ENCODE measurements at regions not wholly inside any gene's neighbourhood (a gene's known extent, or its start where the extent isn't known, plus 50 kb on each side); places are given as distances from the start of the nearest gene placed in this dataset.
"Not testable (repeated sequence)": the region's sequence is repeated elsewhere in the genome, so short reads cannot be mapped to it uniquely, and the experiment has no call there.

DNA sequence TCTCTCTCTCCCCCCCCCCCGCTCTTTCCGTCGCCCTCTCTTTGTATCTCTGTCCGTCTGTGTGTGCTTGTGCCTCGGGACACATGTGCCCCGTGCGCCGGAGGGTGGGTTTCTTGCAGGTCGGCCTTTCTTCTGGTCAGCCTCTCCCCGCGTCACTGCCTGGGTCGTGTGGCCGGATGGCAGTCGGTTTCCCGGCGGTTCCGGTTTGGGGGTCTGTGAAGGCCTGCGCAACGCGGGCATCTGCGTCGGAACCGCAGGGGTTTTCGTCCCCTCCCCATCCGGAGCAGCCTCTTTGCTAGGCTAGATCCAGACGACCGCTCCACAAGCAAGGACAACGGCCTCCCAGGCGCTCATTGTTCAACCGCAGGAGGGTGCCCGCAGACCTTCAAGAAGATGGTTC is 1398.6 kb upstream of the PCDH10 start:
- FAIRE-seq, result not testable (repeated sequence)

DNA sequence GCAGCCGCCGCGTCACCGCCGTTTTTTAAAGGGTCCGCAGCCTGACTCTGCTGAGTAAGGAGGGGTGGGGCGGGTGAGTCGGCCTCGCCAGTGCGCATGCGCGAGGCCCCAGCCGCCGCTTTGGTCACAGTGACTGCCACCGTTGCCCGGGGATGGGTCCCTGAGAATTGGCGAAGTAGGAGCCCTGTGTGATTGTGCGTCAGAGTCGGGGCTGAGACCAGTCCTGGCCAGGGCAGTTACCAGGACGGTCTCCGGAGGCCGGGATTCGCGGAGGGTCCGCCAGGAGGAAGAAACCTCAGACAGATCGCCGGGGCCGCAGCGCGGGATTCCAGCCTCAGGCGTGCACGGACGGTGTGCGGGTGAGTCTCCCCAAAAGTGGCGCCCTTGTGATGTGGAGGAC is 1386.9 kb upstream of the PCDH10 start:
- DNase-seq (ENCODE audit: insufficient read length, low spot score); FAIRE-seq: not testable (repeated sequence)

More for the DNA sequence above, 1398.6 kb upstream of the PCDH10 start:
- DNase-seq (ENCODE audit: insufficient read length, low spot score), result not testable (repeated sequence)

DNA sequence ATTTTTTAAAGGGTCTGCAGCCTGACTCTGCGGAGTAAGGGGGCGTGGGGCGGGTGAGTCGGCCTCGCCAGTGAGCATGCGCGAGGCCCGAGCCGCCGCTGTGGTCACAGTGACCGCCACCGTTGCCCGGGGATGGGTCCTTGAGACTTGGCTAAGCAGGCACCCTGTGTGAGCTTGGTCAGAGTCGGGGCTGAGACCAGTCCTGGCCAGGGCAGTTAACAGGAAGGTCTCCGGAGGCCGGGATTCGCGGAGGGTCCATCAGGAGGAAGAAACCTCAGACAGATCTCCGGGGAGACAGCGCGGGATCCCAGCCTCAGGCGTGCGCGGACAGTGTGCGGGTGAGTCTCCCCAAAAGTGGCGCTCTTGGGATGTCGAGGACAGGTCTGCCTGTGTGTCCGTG is 1384.4 kb upstream of the PCDH10 start:
- FAIRE-seq (no peak), DNase-seq (ENCODE audit: insufficient read length, low spot score) (no peak)
- no peak for TF ChIP-seq SPI1 (IDR thresholded peaks at IDR 0.05; ENCODE audit: low read depth, low read length)
- no peak for TF ChIP-seq POLR2A (IDR thresholded peaks at IDR 0.05; ENCODE audit: low read depth, low read length)
- no peak for TF ChIP-seq POLR2AphosphoS5 (IDR thresholded peaks at IDR 0.05; ENCODE audit: low read depth, low read length)
- TF ChIP-seq PAX5 (IDR thresholded peaks at IDR 0.05; ENCODE audit: insufficient read depth, low read length, severe bottlenecking), result no peak
- TF ChIP-seq TAF1 (IDR thresholded peaks at IDR 0.05; ENCODE audit: low read depth, low read length), result no peak

DNA sequence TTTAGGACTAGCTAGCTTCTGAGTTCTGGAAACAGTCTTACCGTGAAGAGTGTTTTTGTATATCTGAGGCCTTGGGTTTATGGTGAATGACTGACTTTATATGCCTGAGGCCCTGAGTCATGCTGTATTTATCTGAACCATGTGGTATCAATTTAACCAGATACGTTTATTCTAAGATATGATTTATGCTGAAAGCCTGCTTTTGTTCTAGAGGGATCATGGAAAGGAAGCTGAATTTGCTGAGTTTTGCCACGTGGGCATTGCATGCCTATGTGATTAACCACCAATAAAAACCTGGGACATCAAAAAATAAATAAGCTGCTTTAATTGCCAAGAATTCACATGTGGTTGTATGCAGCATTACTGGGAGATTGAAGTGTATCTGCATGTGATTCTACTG is 1374.7 kb upstream of the PCDH10 start:
- DNase-seq (ENCODE audit: insufficient read length, low spot score); FAIRE-seq: not testable (repeated sequence)

DNA sequence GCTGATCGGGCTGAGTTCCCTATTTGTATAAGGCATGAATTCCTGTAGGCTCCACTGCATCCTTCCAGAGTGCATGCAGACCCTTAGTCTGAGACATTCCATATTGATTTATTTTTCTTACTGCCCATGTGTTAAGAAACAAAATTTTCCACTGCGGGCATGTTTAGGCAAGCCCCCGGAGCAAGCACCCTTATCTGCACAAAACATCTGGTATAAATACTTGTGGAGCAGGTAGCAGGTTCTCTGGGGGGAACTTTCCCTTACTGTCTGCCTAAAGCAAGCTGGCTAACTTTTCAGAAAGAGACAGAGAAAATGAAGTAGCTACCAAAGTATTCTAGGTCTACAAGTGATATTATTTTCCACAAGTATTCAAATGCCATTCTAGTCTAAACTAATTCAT is 1338.5 kb upstream of the PCDH10 start:
- not testable (repeated sequence) for DNase-seq (ENCODE audit: insufficient read length, low spot score); FAIRE-seq

Data from GM12891 (cell line).